CD4-positive, alpha-beta T cell (primary cell): ENCODE measurements at regions not wholly inside any gene's neighbourhood (a gene's known extent, or its start where the extent isn't known, plus 50 kb on each side); places are given as distances from the start of the nearest gene placed in this dataset.

Source experiments
- ATAC-seq: fragments of 200-7000 bp; cut with Tn5 transposase; one replicate; pipeline ENCODE4 v1.10.0; 2022; ENCODE audit warnings: mild to moderate bottlenecking; ENCODE audit not compliant: poor library complexity
- CTCF ChIA-PET: fragments of 350-600 bp; sonication (Branson Sonifier 250); formaldehyde crosslinking; loops from one replicate; lab custom pipeline; 2021; ENCODE audit warnings: antibody characterized with exemption, inconsistent platforms; lab: Charles Lee
- POLR2A ChIA-PET: fragments of 350-600 bp; sonication (Branson Sonifier 250); formaldehyde crosslinking; loops from one replicate; lab custom pipeline; 2021; ENCODE audit warnings: antibody characterized with exemption, inconsistent platforms; lab: Charles Lee
- DNase-seq, 14 experiments: peaks; one replicate each; pipeline ENCODE4 v3.0.0-alpha.2; 2013 to 2020; ENCODE audit warnings: mixed read lengths in 2 of 14
- H3K27ac ChIP-seq, 2 donors: one replicate each; pipeline versions ENCODE4 v1.5.1 to v1.7.0; 2013; ENCODE audit warnings: low read length in 2 of 2, low read depth in 1 of 2, mild to moderate bottlenecking in 1 of 2
- H3K27me3 ChIP-seq, 2 experiments: 1 replicate in 1 of 2; 2 replicates in 1 of 2; pipeline versions ENCODE4 v1.6.1 to v1.7.0; 2013; ENCODE audit warnings: low read length in 2 of 2, control low read depth in 1 of 2, mild to moderate bottlenecking in 1 of 2, moderate library complexity in 1 of 2; ENCODE audit not compliant: insufficient read depth in 2 of 2, control insufficient read depth in 1 of 2
- H3K36me3 ChIP-seq: one replicate; pipeline ENCODE4 v1.6.1; 2013; ENCODE audit warnings: low read length, control low read depth; ENCODE audit not compliant: insufficient read depth
- H3K4me1 ChIP-seq: one replicate; pipeline ENCODE4 v1.6.1; 2013; ENCODE audit warnings: low read length, control low read depth; ENCODE audit not compliant: insufficient read depth
- H3K4me3 ChIP-seq: one replicate; pipeline ENCODE4 v1.5.1; 2013; ENCODE audit warnings: mild to moderate bottlenecking, low read length, moderate library complexity
- H3K9me3 ChIP-seq, 2 experiments: 1 replicate in 1 of 2; 2 replicates in 1 of 2; pipeline versions ENCODE4 v1.6.1 to v1.7.0; 2013; ENCODE audit warnings: low read length in 2 of 2, mild to moderate bottlenecking in 2 of 2, control low read depth in 1 of 2, moderate library complexity in 1 of 2; ENCODE audit not compliant: control insufficient read depth in 1 of 2, insufficient read depth in 1 of 2
- H3K27ac Mint-ChIP-seq: one replicate; pipeline ENCODE4 v1.8.0; 2020; ENCODE audit warnings: mixed read lengths
- H3K27me3 Mint-ChIP-seq: one replicate; pipeline ENCODE4 v1.8.0; 2021; ENCODE audit warnings: mixed read lengths
- H3K36me3 Mint-ChIP-seq: one replicate; pipeline ENCODE4 v1.8.0; 2021; ENCODE audit warnings: low read depth, mixed read lengths
- H3K4me1 Mint-ChIP-seq: one replicate; pipeline ENCODE4 v1.8.0; 2021; ENCODE audit warnings: low read depth, mixed read lengths
- H3K4me3 Mint-ChIP-seq: one replicate; pipeline ENCODE4 v1.8.0; 2020; ENCODE audit warnings: mild to moderate bottlenecking, mixed read lengths
- H3K9me3 Mint-ChIP-seq: one replicate; pipeline ENCODE4 v1.8.0; 2020; ENCODE audit warnings: mixed read lengths
- CTCF ChIP-seq: fragments of 200-600 bp; IDR thresholded peaks from one replicate; pipeline ENCODE4 v1.8.0; 2022; ENCODE audit warnings: antibody characterized with exemption, mild to moderate bottlenecking
- intact Hi-C, 2 experiments: fragments of 100-400 bp; cut with DNase I in 1 of 2; cut with micrococcal nuclease in 1 of 2; formaldehyde crosslinking; loops; one replicate each; pipeline versions ENCODE4 v1.15.1 to v1.9.0; 2023 to 2025; cut with DNase I, micrococcal nuclease

- Histone ChIP-seq H3K9me3 (no peaks in the 10 kb centered on the region), H3K4me1 (no peaks in the 10 kb centered on the region), H3K4me3 (no peak overlapping the region), H3K36me3 (no peaks in the 10 kb centered on the region), H3K27me3 (no peaks in the 10 kb centered on the region), H3K27ac (no peak overlapping the region)
- ChIA-PET POLR2A (no interaction called here), CTCF (no interaction called here)
- H3K4me3 Mint-ChIP-seq = no peak overlapping the region
- H3K36me3 Mint-ChIP-seq = no peaks in the 10 kb centered on the region
- intact Hi-C loops = no loop called here
- TF ChIP-seq CTCF = no peak
- no peaks in the 10 kb centered on the region for H3K4me1 Mint-ChIP-seq
- H3K27ac Mint-ChIP-seq = no peak overlapping the region
- no peaks in the 10 kb centered on the region for H3K27me3 Mint-ChIP-seq
- no peaks in the 10 kb centered on the region for H3K9me3 Mint-ChIP-seq
- ATAC-seq = no peak
- DNase-seq = no peak
Observed at GRCh38 chr2:53173091-53173490, 594.5 kb upstream of the CHAC2 start.

DNA sequence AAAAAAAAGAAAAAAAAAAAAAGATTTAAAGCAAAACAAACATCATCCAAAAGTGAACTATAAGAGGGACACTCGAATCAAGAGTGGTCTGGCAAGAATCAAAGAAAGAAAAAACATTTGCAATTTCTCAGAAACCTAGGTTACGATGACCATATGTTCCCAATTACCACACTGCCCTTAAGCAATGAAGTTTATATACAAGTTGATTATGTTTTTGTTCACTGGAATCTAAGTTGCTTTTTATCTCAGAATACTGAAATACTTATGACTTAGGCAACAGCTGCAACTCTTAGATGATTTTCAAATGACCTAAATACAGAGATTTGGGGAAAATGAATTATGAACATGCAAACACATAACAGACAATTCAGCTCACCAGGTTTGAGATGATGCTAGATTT lies 597.1 kb upstream of the CHAC2 start:
- Mint-ChIP-seq H3K36me3 (no peaks in the 10 kb centered on the region), H3K27me3 (no peaks in the 10 kb centered on the region), H3K9me3 (no peaks in the 10 kb centered on the region), H3K4me3 (no peak overlapping the region), H3K4me1 (no peaks in the 10 kb centered on the region), H3K27ac (no peak overlapping the region)
- Histone ChIP-seq H3K4me1 (no peaks in the 10 kb centered on the region), H3K4me3 (no peak overlapping the region), H3K36me3 (no peaks in the 10 kb centered on the region), H3K27ac (no peak overlapping the region), H3K9me3 (no peaks in the 10 kb centered on the region), H3K27me3 (no peaks in the 10 kb centered on the region)
- CTCF ChIA-PET = no interaction called here
- DNase-seq = no peak
- POLR2A ChIA-PET = no interaction called here
- intact Hi-C loops = no loop called here
- ATAC-seq = no peak
- TF ChIP-seq CTCF = no peak

GRCh38 chr2:53167227-53167626 lies 600.4 kb upstream of the CHAC2 start:
- Histone ChIP-seq H3K4me1 (no peaks in the 10 kb centered on the region), H3K36me3 (no peaks in the 10 kb centered on the region), H3K9me3 (no peaks in the 10 kb centered on the region), H3K27ac (no peak overlapping the region), H3K4me3 (no peak overlapping the region), H3K27me3 (no peaks in the 10 kb centered on the region)
- Mint-ChIP-seq H3K27ac (no peak overlapping the region), H3K4me1 (no peaks in the 10 kb centered on the region), H3K9me3 (no peaks in the 10 kb centered on the region), H3K4me3 (no peak overlapping the region), H3K36me3 (no peaks in the 10 kb centered on the region), H3K27me3 (no peaks in the 10 kb centered on the region)
- ChIA-PET POLR2A (no interaction called here), CTCF (no interaction called here)
- TF ChIP-seq CTCF = no peak
- no peak for DNase-seq
- intact Hi-C loops = no loop called here
- ATAC-seq = no peak
